Esophagus muscularis mucosa (tissue), 3 donors: ENCODE measurements at regions not wholly inside any gene's neighbourhood (a gene's known extent, or its start where the extent isn't known, plus 50 kb on each side); places are given as distances from the start of the nearest gene placed in this dataset.

ENCODE experiments used
- CTCF ChIP-seq, 3 experiments: fragments of 200-600 bp in 2 of 3; fragments of 450-650 bp in 1 of 3; sonication (generic) in 2 of 3; IDR thresholded peaks; one replicate each; pipeline ENCODE4 v1.5.1; 2017 to 2019; ENCODE audit warnings: antibody characterized with exemption in 3 of 3, mild to moderate bottlenecking in 2 of 3, moderate library complexity in 1 of 3
- POLR2A ChIP-seq: fragments of 450-650 bp; IDR thresholded peaks from one replicate; pipeline ENCODE4 v1.6.1; 2017; ENCODE audit warnings: antibody characterized with exemption, moderate library complexity, mild to moderate bottlenecking, low read depth
- POLR2AphosphoS5 ChIP-seq, 2 donors: sonication (generic); formaldehyde crosslinking; IDR thresholded peaks; one replicate each; pipeline ENCODE4 v1.6.1; 2017; ENCODE audit warnings: antibody characterized with exemption in 2 of 2

GRCh38 chr21:22649246-22649645 lies 1651.0 kb downstream of the NCAM2 start:
- no peak for TF ChIP-seq CTCF (IDR thresholded peaks at IDR 0.05)
- TF ChIP-seq POLR2AphosphoS5 (IDR thresholded peaks at IDR 0.05): no peak
- no peak for TF ChIP-seq POLR2A
